Uterus (tissue), 3 donors: ENCODE measurements at regions not wholly inside any gene's neighbourhood (a gene's known extent, or its start where the extent isn't known, plus 50 kb on each side); places are given as distances from the start of the nearest gene placed in this dataset.

Experiments
- DNase-seq, 2 donors: peaks; one replicate each; pipeline ENCODE4 v3.0.0-alpha.2; 2019 to 2020
- H3K27ac ChIP-seq, 2 donors: fragments of 200-600 bp; sonication (generic); 1 replicate in 1 of 2; 2 replicates in 1 of 2; pipeline ENCODE4 v1.5.1; 2016 to 2018
- H3K27me3 ChIP-seq, 2 donors: fragments of 200-600 bp; sonication (generic); one replicate each; pipeline ENCODE4 v1.5.1; 2018 to 2019; ENCODE audit warnings: control low read depth in 1 of 2
- H3K36me3 ChIP-seq, 2 donors: fragments of 200-600 bp; sonication (generic); one replicate each; pipeline ENCODE4 v1.5.1; 2019; ENCODE audit warnings: control low read depth in 1 of 2
- H3K4me1 ChIP-seq, 2 donors: fragments of 200-600 bp; sonication (generic); one replicate each; pipeline ENCODE4 v1.5.1; 2018 to 2019; ENCODE audit warnings: control low read depth in 1 of 2
- H3K4me3 ChIP-seq, 2 donors: fragments of 200-600 bp; sonication (generic); 1 replicate in 1 of 2; 2 replicates in 1 of 2; pipeline ENCODE4 v1.5.1; 2018 to 2019; ENCODE audit warnings: mild to moderate bottlenecking in 1 of 2
- H3K9me3 ChIP-seq, 2 donors: fragments of 200-600 bp; sonication (generic); one replicate each; pipeline ENCODE4 v1.5.1; 2019; ENCODE audit warnings: control low read depth in 1 of 2
- POLR2A ChIP-seq, 2 donors: fragments of 450-650 bp; IDR thresholded peaks; one replicate each; pipeline ENCODE4 v1.6.1; 2016; ENCODE audit warnings: antibody characterized with exemption in 2 of 2, mild to moderate bottlenecking in 1 of 2, moderate library complexity in 1 of 2
- intact Hi-C: fragments of 100-400 bp; cut with DNase I; formaldehyde crosslinking; loops from one replicate; pipeline ENCODE4 v1.15.1; 2023; ENCODE audit warnings: low total_unique reads
- TF ChIP-seq, protein P1 (sequence below), 4 experiments: fragments of 200-600 bp in 2 of 4; fragments of 450-650 bp in 2 of 4; sonication (generic) in 2 of 4; IDR thresholded peaks; one replicate each; pipeline ENCODE4 v1.5.1; 2016 to 2019; ENCODE audit warnings: antibody characterized with exemption in 4 of 4, mild to moderate bottlenecking in 2 of 4, moderate library complexity in 1 of 4
- donor health status: DM: yes; HTN: yes; CAD: no.

DNA sequence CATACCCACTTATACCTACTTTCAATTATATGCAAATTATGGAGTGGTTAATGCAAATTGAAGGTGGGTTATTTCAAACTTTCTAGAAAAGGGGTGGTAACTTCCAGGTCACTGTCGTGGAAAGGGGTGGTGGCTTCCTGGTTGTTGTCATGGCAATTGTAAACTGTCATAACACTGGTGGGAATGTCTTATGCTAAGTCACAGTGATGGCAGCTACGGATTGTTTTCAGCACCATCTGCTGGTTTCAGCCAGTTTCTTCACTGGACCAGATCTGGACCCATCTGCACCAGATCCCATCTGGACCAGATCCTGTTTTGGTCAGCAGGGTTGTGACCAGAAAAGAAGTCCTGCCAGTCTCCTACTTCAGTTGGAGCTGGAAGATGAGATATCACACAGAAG is 1469.3 kb downstream of the AACS start:
- Histone ChIP-seq H3K9me3 (no peaks in the 10 kb centered on the region), H3K4me1 (no peaks in the 10 kb centered on the region), H3K4me3 (no peak overlapping the region), H3K27me3 (no peaks in the 10 kb centered on the region), H3K27ac (no peak overlapping the region), H3K36me3 (no peaks in the 10 kb centered on the region)
- TF ChIP-seq, protein P1, sequence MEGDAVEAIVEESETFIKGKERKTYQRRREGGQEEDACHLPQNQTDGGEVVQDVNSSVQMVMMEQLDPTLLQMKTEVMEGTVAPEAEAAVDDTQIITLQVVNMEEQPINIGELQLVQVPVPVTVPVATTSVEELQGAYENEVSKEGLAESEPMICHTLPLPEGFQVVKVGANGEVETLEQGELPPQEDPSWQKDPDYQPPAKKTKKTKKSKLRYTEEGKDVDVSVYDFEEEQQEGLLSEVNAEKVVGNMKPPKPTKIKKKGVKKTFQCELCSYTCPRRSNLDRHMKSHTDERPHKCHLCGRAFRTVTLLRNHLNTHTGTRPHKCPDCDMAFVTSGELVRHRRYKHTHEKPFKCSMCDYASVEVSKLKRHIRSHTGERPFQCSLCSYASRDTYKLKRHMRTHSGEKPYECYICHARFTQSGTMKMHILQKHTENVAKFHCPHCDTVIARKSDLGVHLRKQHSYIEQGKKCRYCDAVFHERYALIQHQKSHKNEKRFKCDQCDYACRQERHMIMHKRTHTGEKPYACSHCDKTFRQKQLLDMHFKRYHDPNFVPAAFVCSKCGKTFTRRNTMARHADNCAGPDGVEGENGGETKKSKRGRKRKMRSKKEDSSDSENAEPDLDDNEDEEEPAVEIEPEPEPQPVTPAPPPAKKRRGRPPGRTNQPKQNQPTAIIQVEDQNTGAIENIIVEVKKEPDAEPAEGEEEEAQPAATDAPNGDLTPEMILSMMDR (IDR thresholded peaks at IDR 0.05) = no peak
- no peak for TF ChIP-seq POLR2A (IDR thresholded peaks at IDR 0.05)
- intact Hi-C loops = no loop called here
- no peak for DNase-seq

DNA sequence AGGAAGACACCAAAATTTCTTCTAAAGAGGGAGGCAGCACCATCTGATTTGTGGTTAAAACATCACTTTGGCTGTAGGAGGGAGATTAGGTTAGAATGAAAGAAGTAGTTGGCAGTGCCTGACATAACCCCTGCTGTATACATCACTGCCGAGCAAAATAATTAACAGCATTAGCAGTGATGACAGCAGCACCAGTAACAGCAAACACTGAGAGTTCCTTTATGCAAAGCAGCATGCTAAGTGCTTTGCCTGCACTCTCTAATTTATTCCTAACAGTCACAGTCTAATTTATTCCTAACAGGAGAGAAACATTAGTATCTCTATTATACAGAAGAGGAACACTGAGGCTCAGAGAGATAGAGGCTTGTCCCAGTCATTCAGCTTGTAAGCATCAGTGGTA is 1469.7 kb downstream of the AACS start:
- Histone ChIP-seq H3K4me1 (no peaks in the 10 kb centered on the region), H3K36me3 (no peaks in the 10 kb centered on the region), H3K27ac (no peak overlapping the region), H3K27me3 (no peaks in the 10 kb centered on the region), H3K4me3 (no peak overlapping the region), H3K9me3 (no peaks in the 10 kb centered on the region)
- TF ChIP-seq, protein P1 (IDR thresholded peaks at IDR 0.05) = no peak
- TF ChIP-seq POLR2A (IDR thresholded peaks at IDR 0.05) = no peak
- intact Hi-C loops = no loop called here
- DNase-seq = no peak

DNA sequence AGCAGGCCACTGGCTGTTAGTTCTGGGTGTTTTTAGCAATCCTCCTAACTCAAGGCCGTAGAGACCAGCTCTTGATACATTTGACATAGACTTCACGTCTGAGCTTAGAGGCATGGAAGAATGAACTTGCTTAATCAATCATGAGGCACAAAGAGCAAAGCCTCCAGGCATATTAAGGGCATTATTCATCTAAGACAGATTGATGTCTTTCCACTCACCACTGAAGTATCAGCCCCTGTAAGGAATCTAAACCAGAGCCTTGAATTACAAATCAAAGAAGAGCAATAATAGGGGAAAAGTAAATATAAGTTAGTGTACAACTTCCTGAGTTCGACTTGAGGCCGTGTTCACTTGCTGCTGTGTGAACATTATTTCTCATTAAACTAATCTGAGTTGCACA is 1470.7 kb downstream of the AACS start:
- no peak for DNase-seq
- no peaks in the 10 kb centered on the region for H3K27me3 ChIP-seq
- no peaks in the 10 kb centered on the region for H3K4me1 ChIP-seq
- H3K4me3 ChIP-seq = no peak overlapping the region
- TF ChIP-seq POLR2A (IDR thresholded peaks at IDR 0.05) = no peak
- TF ChIP-seq, protein P1 (IDR thresholded peaks at IDR 0.05) = no peak
- H3K36me3 ChIP-seq = no peaks in the 10 kb centered on the region
- intact Hi-C loops = no loop called here
- no peak overlapping the region for H3K27ac ChIP-seq
- no peaks in the 10 kb centered on the region for H3K9me3 ChIP-seq

DNA sequence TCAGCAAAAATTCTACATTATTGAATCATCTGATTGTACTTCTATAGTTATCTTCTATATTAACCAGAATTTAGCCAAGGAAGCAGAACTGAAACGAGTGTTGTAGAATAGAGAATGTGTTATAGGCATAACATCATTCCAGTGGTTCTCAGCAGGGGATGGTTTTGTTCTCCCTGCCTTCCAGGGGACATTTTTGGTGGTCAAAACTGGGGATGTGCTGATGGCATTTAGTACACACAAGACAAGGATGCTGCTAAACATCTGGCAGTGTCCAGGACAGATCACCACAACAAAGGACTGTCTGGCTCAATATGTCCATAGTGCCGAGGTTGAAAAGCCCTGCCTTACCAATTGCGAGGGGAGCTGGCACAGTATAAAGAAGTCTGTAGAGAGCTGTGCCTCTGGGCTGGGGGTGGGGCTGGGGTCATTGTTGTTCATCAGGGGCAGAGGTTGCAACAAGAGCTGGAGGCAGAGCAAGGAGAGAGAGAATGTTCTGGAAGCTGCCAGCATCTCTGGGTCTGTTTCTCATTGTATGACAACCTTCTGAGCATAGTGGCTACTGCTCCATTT is 1472.8 kb downstream of the AACS start:
- DNase-seq = no peak
- no peaks in the 10 kb centered on the region for H3K4me1 ChIP-seq
- H3K27ac ChIP-seq = no peak overlapping the region
- TF ChIP-seq POLR2A (IDR thresholded peaks at IDR 0.05) = no peak
- TF ChIP-seq, protein P1 (IDR thresholded peaks at IDR 0.05) = no peak
- no peaks in the 10 kb centered on the region for H3K27me3 ChIP-seq
- H3K4me3 ChIP-seq = no peak overlapping the region
- intact Hi-C loops = no loop called here
- H3K36me3 ChIP-seq = no peaks in the 10 kb centered on the region
- no peaks in the 10 kb centered on the region for H3K9me3 ChIP-seq

DNA sequence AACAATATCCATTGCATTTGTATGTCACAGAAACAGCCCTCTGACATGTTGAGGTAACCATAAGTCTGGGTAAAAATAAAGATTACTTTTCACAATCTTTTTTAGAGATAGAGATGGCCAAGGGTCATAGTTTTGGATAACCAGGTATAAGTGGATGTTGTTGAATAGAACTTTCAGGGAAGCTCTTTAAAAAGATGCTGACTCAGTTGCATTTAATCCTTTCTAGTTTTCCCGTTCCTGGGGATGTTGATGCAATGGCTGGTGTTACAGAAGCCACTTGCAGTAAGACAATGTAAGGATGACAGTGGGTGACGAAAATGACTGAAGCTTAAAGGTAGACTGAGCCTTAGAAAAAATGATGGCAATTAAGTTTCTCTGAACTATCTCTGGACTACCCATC is 1473.7 kb downstream of the AACS start:
- Histone ChIP-seq H3K4me3 (no peak overlapping the region), H3K27ac (no peak overlapping the region), H3K36me3 (no peaks in the 10 kb centered on the region), H3K4me1 (no peaks in the 10 kb centered on the region), H3K9me3 (no peaks in the 10 kb centered on the region), H3K27me3 (no peaks in the 10 kb centered on the region)
- no peak for DNase-seq
- no peak for TF ChIP-seq POLR2A (IDR thresholded peaks at IDR 0.05)
- TF ChIP-seq, protein P1 (IDR thresholded peaks at IDR 0.05) = no peak
- intact Hi-C loops = no loop called here
